ENCODE measurements at regions not wholly inside any gene's neighbourhood (a gene's known extent, or its start where the extent isn't known, plus 50 kb on each side); places are given as distances from the start of the nearest gene placed in this dataset.

GRCh38 chr2:239720361-239721360 is 304.5 kb downstream of the NDUFA10 start:
- TF ChIP-seq, protein P1, sequence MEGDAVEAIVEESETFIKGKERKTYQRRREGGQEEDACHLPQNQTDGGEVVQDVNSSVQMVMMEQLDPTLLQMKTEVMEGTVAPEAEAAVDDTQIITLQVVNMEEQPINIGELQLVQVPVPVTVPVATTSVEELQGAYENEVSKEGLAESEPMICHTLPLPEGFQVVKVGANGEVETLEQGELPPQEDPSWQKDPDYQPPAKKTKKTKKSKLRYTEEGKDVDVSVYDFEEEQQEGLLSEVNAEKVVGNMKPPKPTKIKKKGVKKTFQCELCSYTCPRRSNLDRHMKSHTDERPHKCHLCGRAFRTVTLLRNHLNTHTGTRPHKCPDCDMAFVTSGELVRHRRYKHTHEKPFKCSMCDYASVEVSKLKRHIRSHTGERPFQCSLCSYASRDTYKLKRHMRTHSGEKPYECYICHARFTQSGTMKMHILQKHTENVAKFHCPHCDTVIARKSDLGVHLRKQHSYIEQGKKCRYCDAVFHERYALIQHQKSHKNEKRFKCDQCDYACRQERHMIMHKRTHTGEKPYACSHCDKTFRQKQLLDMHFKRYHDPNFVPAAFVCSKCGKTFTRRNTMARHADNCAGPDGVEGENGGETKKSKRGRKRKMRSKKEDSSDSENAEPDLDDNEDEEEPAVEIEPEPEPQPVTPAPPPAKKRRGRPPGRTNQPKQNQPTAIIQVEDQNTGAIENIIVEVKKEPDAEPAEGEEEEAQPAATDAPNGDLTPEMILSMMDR (IDR thresholded peaks at IDR 0.05; ENCODE audit: low read length), result no peak
- no peak for TF ChIP-seq EZH2 (IDR thresholded peaks at IDR 0.05; ENCODE audit: borderline replicate concordance, low read length)

Measured in OCI-LY1 (cell line).